OCI-LY3 (cell line): ENCODE measurements at regions not wholly inside any gene's neighbourhood (a gene's known extent, or its start where the extent isn't known, plus 50 kb on each side); places are given as distances from the start of the nearest gene placed in this dataset.

Experiments used
- EZH2phosphoT487 ChIP-seq: fragments of 200-600 bp; shearing (Covaris generic); IDR thresholded peaks from 2 replicates; pipeline ENCODE4 v1.6.1; 2018; ENCODE audit warnings: antibody characterized with exemption, mixed run types, low read depth
- TF ChIP-seq, protein P1 (sequence below): fragments of 200-600, 300-600 bp; sonication (generic); IDR thresholded peaks from 2 replicates; pipeline ENCODE4 v1.5.1; 2014; ENCODE audit warnings: antibody characterized with exemption, low read length, low read depth

DNA sequence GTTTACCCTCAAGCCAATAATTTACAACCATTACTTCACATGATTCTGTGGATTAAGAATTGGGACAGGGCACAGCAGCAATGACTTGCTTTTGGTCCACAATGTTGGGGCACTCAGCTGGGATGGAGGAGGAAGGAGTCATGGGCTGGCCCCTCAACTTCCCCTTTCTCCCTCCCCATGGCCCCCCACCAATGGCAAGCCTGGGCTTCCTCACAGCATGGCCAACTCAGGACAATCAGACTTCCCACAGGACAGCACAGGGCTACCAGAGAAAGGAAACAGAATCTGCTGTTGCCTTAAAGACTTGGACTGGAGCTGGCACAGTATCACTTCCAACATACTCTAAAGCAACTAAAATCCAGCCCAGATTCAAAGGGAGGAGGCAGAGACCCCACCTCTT lies 160.7 kb downstream of the PTPN20 start:
- TF ChIP-seq, protein P1, sequence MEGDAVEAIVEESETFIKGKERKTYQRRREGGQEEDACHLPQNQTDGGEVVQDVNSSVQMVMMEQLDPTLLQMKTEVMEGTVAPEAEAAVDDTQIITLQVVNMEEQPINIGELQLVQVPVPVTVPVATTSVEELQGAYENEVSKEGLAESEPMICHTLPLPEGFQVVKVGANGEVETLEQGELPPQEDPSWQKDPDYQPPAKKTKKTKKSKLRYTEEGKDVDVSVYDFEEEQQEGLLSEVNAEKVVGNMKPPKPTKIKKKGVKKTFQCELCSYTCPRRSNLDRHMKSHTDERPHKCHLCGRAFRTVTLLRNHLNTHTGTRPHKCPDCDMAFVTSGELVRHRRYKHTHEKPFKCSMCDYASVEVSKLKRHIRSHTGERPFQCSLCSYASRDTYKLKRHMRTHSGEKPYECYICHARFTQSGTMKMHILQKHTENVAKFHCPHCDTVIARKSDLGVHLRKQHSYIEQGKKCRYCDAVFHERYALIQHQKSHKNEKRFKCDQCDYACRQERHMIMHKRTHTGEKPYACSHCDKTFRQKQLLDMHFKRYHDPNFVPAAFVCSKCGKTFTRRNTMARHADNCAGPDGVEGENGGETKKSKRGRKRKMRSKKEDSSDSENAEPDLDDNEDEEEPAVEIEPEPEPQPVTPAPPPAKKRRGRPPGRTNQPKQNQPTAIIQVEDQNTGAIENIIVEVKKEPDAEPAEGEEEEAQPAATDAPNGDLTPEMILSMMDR = no peak
- no peak for TF ChIP-seq EZH2phosphoT487
